Fibroblast of lung (primary cell): ENCODE measurements at regions not wholly inside any gene's neighbourhood (a gene's known extent, or its start where the extent isn't known, plus 50 kb on each side); places are given as distances from the start of the nearest gene placed in this dataset.
"Not testable (repeated sequence)": the region's sequence is repeated elsewhere in the genome, so short reads cannot be mapped to it uniquely, and the experiment has no call there.

Source experiments
- DNase-seq, 2 donors: peaks; one replicate each; pipeline versions ENCODE4 v3.0.0 to v3.0.0-alpha.2; 2010; ENCODE audit warnings: low read depth in 2 of 2
- H2AFZ ChIP-seq: 2 replicates; pipeline ENCODE4 v1.5.1; 2012; ENCODE audit warnings: low read length, control low read depth, inconsistent platforms
- H3K27ac ChIP-seq: 2 replicates; pipeline ENCODE4 v1.5.1; 2011; ENCODE audit warnings: low read length, control low read depth; ENCODE audit not compliant: insufficient read depth
- H3K27me3 ChIP-seq: 2 replicates; pipeline ENCODE4 v1.5.1; 2011; ENCODE audit warnings: mild to moderate bottlenecking, low read length; ENCODE audit not compliant: control insufficient read depth, insufficient read depth
- H3K36me3 ChIP-seq: 2 replicates; pipeline ENCODE4 v1.5.1; 2011; ENCODE audit warnings: low read length; ENCODE audit not compliant: control insufficient read depth, insufficient read depth
- H3K4me1 ChIP-seq: 2 replicates; pipeline ENCODE4 v1.5.1; 2011; ENCODE audit warnings: low read length; ENCODE audit not compliant: control insufficient read depth, insufficient read depth; ENCODE audit errors: extremely low read depth
- H3K4me2 ChIP-seq: 2 replicates; pipeline ENCODE4 v1.5.1; 2011; ENCODE audit warnings: low read length, control low read depth; ENCODE audit not compliant: insufficient read depth; ENCODE audit errors: extremely low read depth
- H3K4me3 ChIP-seq, 4 experiments: fragments of 200-600 bp in 1 of 4; sonication (generic) in 1 of 4; replicated peaks in 1 of 4; 2 replicates each; pipeline ENCODE4 v1.5.1; 2011 to 2016; ENCODE audit warnings: low read length in 4 of 4, low read depth in 3 of 4, mild to moderate bottlenecking in 3 of 4, control low read depth in 2 of 4, inconsistent platforms in 1 of 4, mixed read lengths in 1 of 4; ENCODE audit not compliant: insufficient read depth in 1 of 4; ENCODE audit errors: control extremely low read depth in 1 of 4
- H3K79me2 ChIP-seq: 2 replicates; pipeline ENCODE4 v1.5.1; 2012; ENCODE audit warnings: mild to moderate bottlenecking, low read length, inconsistent platforms; ENCODE audit not compliant: control insufficient read depth, insufficient read depth
- H3K9ac ChIP-seq: 2 replicates; pipeline ENCODE4 v1.5.1; 2011; ENCODE audit warnings: mild to moderate bottlenecking, low read length, control low read depth; ENCODE audit not compliant: insufficient read depth
- H3K9me3 ChIP-seq: 2 replicates; pipeline ENCODE4 v1.5.1; 2012; ENCODE audit warnings: low read depth, low read length; ENCODE audit not compliant: control insufficient read depth, insufficient read depth
- H4K20me1 ChIP-seq: 2 replicates; pipeline ENCODE4 v1.5.1; 2011; ENCODE audit warnings: low read length; ENCODE audit not compliant: control insufficient read depth, insufficient read depth; ENCODE audit errors: extremely low read depth
- EZH2 ChIP-seq: IDR thresholded peaks from 2 replicates; pipeline ENCODE4 v1.5.1; 2012; ENCODE audit warnings: low read length, control low read depth, mild to moderate bottlenecking; ENCODE audit errors: missing control alignments
- TF ChIP-seq, protein P1 (sequence below), 2 donors: IDR thresholded peaks in 1 of 2; conservative IDR thresholded peaks in 1 of 2; 1 replicate in 1 of 2; 2 replicates in 1 of 2; pipeline ENCODE4 v1.5.1; 2011 to 2012; ENCODE audit warnings: low read length in 2 of 2, control low read depth in 1 of 2, inconsistent platforms in 1 of 2, low read depth in 1 of 2, mild to moderate bottlenecking in 1 of 2

DNA sequence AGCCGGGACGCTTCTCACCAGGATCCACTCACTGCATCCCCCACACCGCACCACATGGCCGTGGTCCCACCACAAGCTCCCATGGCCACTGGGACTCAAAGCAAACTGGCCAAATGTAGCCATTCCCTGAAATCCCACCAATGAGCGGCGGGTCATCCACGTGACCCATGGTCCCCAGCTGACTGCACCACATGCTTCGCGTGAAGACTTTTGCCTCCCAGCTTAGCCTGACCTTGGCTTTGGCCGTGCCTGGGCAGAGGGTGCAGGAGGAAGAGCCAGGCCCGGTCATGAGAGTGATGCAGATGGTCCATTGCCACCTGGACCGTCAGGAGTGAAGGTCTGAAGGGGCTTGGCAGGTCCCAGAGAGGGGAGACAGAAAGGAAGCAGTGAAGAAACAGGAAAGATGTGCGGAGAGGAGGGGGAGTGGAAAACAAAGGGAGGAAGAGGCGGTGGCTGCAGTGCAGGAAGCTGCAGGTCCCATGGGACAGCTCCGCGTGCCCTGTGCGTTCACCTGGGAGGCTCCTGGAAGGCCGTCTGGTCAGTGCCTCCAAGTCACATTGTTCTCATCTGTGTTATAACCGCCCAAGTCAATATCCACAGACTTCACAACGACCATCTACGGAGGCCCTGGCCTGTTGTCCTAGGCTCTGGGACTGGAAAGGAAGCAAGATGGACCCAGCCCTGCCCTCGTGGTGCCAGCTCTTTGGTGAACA, 167.8 kb upstream of the AJAP1 start:
- Histone ChIP-seq H3K79me2 (no peaks in the 10 kb centered on the region), H3K9me3 (no peaks in the 10 kb centered on the region), H2AFZ (no peak overlapping the region), H3K27ac (no peak overlapping the region), H3K4me2 (no peak overlapping the region), H4K20me1 (no peaks in the 10 kb centered on the region), H3K27me3 (no peaks in the 10 kb centered on the region), H3K4me3 (no peak overlapping the region), H3K36me3 (no peaks in the 10 kb centered on the region), H3K9ac (no peak overlapping the region), H3K4me1 (no peaks in the 10 kb centered on the region)
- TF ChIP-seq, protein P1, sequence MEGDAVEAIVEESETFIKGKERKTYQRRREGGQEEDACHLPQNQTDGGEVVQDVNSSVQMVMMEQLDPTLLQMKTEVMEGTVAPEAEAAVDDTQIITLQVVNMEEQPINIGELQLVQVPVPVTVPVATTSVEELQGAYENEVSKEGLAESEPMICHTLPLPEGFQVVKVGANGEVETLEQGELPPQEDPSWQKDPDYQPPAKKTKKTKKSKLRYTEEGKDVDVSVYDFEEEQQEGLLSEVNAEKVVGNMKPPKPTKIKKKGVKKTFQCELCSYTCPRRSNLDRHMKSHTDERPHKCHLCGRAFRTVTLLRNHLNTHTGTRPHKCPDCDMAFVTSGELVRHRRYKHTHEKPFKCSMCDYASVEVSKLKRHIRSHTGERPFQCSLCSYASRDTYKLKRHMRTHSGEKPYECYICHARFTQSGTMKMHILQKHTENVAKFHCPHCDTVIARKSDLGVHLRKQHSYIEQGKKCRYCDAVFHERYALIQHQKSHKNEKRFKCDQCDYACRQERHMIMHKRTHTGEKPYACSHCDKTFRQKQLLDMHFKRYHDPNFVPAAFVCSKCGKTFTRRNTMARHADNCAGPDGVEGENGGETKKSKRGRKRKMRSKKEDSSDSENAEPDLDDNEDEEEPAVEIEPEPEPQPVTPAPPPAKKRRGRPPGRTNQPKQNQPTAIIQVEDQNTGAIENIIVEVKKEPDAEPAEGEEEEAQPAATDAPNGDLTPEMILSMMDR (conservative IDR thresholded peaks at IDR 0.05 in 1 of 2, IDR thresholded peaks at IDR 0.05 in 1 of 2; ENCODE audit: low read depth in 1 of 2, low read length in 2 of 2): no peak
- TF ChIP-seq EZH2: no peak
- DNase-seq: no peak

DNA sequence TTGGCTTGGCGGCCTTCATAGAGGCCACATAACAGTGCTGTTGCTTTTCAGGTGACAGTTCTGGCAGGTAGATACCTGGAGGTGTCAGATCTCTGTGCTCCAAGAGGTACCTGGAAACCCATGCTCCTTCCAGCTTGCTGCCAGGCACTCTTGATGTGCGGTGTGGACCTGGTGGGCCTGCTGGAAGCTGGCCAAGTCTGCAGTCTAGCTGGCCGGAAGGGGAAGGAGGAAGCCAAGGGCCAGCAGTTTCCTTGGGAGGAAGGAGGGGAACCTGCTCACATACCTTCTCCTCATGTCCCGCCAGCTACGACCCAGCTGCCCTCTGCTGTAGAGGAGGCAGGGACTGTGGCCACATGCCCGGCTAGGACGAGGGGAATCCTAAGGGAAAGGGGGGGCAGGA, 166.4 kb upstream of the AJAP1 start:
- no peak for DNase-seq
- no peaks in the 10 kb centered on the region for H4K20me1 ChIP-seq
- no peaks in the 10 kb centered on the region for H3K27me3 ChIP-seq
- H3K9ac ChIP-seq: no peak overlapping the region
- TF ChIP-seq, protein P1 (conservative IDR thresholded peaks at IDR 0.05 in 1 of 2, IDR thresholded peaks at IDR 0.05 in 1 of 2; ENCODE audit: low read depth in 1 of 2, low read length in 2 of 2): no peak
- TF ChIP-seq EZH2: no peak
- H3K27ac ChIP-seq: no peak overlapping the region
- H3K4me2 ChIP-seq: no peak overlapping the region
- H3K79me2 ChIP-seq: no peaks in the 10 kb centered on the region
- H3K36me3 ChIP-seq: no peaks in the 10 kb centered on the region
- no peaks in the 10 kb centered on the region for H3K4me1 ChIP-seq
- no peak overlapping the region for H2AFZ ChIP-seq
- H3K9me3 ChIP-seq: no peaks in the 10 kb centered on the region
- no peak overlapping the region for H3K4me3 ChIP-seq

DNA sequence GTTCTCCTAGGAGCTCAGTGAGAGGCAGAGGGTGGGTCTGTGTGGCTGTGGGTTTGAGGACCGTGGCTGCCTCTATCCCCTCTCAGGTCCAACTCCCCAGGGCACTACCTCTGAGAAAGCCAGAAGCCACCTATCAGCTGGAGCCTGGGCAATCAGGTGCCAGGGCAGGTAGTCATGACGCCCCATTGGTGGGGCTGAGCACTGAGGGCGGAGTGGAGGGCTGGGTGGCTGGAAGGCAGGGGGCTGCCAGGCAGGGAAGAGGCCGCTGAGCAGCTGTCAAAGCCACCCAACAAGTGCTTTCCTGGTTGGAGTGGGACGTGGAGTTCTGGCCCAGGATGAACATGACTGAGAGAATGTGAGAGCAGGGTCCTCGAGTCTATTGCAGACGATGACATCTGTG, 164.9 kb upstream of the AJAP1 start:
- H3K9ac ChIP-seq: no peak overlapping the region
- H3K27ac ChIP-seq: no peak overlapping the region
- H4K20me1 ChIP-seq: no peaks in the 10 kb centered on the region
- H3K27me3 ChIP-seq: no peaks in the 10 kb centered on the region
- no peaks in the 10 kb centered on the region for H3K79me2 ChIP-seq
- TF ChIP-seq, protein P1 (conservative IDR thresholded peaks at IDR 0.05 in 1 of 2, IDR thresholded peaks at IDR 0.05 in 1 of 2; ENCODE audit: low read depth in 1 of 2, low read length in 2 of 2): no peak
- TF ChIP-seq EZH2: no peak
- H3K4me3 ChIP-seq: no peak overlapping the region
- no peak overlapping the region for H3K4me2 ChIP-seq
- no peak overlapping the region for H2AFZ ChIP-seq
- H3K4me1 ChIP-seq: no peaks in the 10 kb centered on the region
- H3K36me3 ChIP-seq: no peaks in the 10 kb centered on the region
- no peaks in the 10 kb centered on the region for H3K9me3 ChIP-seq
- DNase-seq: no peak

DNA sequence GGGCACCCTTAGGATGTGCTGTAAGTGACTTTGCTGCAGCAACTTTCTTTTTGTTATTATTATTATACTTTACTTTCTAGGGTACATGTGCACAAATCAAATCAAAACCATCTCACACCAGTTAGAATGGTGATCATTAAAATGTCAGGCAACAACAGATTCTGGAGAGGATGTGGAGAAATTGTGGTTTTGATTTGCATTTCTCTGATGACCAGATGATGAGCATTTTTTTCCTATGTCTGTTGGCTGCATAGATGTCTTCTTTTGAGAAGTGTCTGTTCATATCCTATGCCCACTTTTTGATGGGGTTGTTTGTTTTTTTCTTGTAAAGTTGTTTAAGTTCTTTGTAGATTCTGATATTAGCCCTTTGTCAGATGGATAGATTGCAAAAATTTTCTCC, 164.4 kb upstream of the AJAP1 start:
- H3K4me2 ChIP-seq, H3K79me2 ChIP-seq, H4K20me1 ChIP-seq, H2AFZ ChIP-seq, H3K9me3 ChIP-seq, H3K27me3 ChIP-seq, DNase-seq, H3K27ac ChIP-seq, H3K36me3 ChIP-seq, H3K4me1 ChIP-seq, H3K9ac ChIP-seq, H3K4me3 ChIP-seq: not testable (repeated sequence)
